ENCODE measurements at regions not wholly inside any gene's neighbourhood (a gene's known extent, or its start where the extent isn't known, plus 50 kb on each side); places are given as distances from the start of the nearest gene placed in this dataset.

DNA sequence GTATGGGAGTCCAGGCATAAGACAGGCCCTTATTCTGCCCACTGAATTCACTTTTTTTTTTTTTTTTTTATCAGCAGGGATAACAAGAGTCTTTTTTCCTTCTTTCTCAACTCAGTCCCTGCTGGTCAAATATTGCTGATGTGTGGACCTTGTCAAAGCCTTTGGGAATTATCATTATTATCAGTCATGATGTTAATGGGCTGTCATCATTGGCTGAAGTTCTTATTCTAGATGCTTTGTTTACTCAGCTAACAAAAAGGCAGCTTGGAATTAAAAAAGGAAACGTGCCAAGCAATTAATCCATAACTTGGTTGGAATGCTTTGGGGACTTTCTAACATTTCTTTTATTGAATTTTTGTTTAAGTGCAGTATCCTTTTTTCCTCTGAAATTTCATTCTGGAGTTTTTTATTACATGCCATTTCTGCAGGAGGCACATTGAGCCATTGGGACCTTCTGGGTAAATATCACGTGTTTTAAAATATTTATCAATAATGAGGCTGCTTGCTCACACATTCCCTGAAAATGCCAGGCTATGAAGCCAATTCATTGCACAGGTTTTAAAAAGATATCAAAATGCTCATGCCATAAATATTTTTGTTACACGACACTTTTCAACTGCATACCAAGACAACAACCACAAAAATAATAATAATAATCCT is 246.3 kb downstream of the TXNL1 start:
- DNase-seq (ENCODE audit: low read depth), result no peak
- H3K4me3 ChIP-seq (ENCODE audit: low read depth, low read length), result no peak overlapping the region

- no peak overlapping the region for H3K4me3 ChIP-seq (ENCODE audit: low read depth, low read length)
- no peak for DNase-seq (ENCODE audit: low read depth)
Measured at GRCh38 chr18:56390626-56391025, 247.8 kb downstream of the TXNL1 start.

DNA sequence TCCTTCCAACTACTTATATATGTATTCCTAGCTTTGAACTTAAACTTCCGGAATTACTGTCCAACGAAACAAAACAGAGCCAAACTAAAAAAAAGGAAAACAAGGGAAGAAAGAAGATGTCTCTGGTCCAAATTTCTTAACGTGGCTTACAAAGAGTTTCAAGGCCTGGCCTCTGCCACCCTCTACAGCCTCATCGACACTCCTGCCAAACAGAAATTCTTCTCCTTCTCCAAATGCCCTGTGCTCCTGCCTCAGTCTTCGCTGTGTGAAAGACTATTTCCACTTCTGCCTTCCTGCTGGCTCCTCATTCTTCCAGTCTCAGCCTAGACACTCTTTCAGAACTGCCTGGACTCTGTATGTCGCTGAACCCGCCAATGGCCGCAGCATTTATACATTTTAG is 249.2 kb downstream of the TXNL1 start:
- no peak overlapping the region for H3K4me3 ChIP-seq (ENCODE audit: low read depth, low read length)
- no peak for DNase-seq (ENCODE audit: low read depth)

- no peak overlapping the region for H3K4me3 ChIP-seq (ENCODE audit: low read depth, low read length)
- no peak for DNase-seq (ENCODE audit: low read depth)
Measured at GRCh38 chr18:56388571-56388970, 249.8 kb downstream of the TXNL1 start.

- H3K4me3 ChIP-seq (ENCODE audit: low read depth, low read length), result no peak overlapping the region
- no peak for DNase-seq (ENCODE audit: low read depth)
Measured at GRCh38 chr18:56386856-56387255, 251.5 kb downstream of the TXNL1 start.

- no peak overlapping the region for H3K4me3 ChIP-seq (ENCODE audit: low read depth, low read length)
- DNase-seq (ENCODE audit: low read depth), result no peak
Measured at GRCh38 chr18:56383349-56383748, 255.0 kb downstream of the TXNL1 start.

GRCh38 chr18:56382541-56382940 is 255.9 kb downstream of the TXNL1 start:
- no peak overlapping the region for H3K4me3 ChIP-seq (ENCODE audit: low read depth, low read length)
- DNase-seq (ENCODE audit: low read depth), result no peak

GRCh38 chr18:56381196-56381595 is 257.2 kb downstream of the TXNL1 start:
- no peak overlapping the region for H3K4me3 ChIP-seq (ENCODE audit: low read depth, low read length)
- DNase-seq (ENCODE audit: low read depth), result no peak

DNA sequence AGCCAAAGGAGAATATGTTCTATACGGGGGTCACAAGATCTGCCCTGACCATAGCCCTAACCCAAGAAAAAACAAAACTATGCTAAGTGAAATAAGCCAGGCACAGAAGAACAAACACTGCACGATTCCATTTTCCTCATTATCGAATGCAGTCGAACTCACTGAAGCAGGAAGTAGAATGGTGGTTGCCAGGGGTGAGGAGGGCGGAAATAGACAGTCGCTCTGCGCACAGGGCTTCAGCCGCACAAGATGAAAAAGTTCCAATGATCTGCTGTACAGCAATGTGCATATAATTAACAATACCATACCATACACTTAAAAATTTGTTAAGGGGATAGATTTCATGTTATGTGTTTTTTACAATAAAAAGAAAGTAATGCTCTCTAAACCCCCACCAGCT is 257.7 kb downstream of the TXNL1 start:
- no peak overlapping the region for H3K4me3 ChIP-seq (ENCODE audit: low read depth, low read length)
- no peak for DNase-seq (ENCODE audit: low read depth)

DNA sequence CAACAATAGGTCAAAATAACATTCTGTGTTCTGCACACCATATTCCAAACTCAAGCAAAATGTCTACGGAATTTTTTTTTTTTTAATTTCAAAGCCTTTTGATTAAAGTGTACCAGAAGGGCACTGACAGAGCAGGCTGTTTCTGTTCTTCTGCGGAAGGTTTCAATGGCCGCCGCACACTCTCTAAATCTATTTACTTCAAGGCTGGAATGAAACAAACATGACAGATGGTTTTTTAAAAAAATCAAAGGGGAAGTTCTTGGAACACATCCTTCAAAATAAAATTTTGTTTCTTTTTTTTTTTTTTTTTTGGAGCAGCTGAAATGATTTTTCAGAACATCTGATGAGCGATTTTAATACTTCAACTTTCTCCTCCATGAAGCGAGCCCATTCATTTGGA is 259.1 kb downstream of the TXNL1 start:
- no peak overlapping the region for H3K4me3 ChIP-seq (ENCODE audit: low read depth, low read length)
- DNase-seq (ENCODE audit: low read depth), result no peak

GRCh38 chr18:56377231-56377630 is 261.2 kb downstream of the TXNL1 start:
- H3K4me3 ChIP-seq (ENCODE audit: low read depth, low read length), result no peak overlapping the region
- DNase-seq (ENCODE audit: low read depth), result no peak

DNA sequence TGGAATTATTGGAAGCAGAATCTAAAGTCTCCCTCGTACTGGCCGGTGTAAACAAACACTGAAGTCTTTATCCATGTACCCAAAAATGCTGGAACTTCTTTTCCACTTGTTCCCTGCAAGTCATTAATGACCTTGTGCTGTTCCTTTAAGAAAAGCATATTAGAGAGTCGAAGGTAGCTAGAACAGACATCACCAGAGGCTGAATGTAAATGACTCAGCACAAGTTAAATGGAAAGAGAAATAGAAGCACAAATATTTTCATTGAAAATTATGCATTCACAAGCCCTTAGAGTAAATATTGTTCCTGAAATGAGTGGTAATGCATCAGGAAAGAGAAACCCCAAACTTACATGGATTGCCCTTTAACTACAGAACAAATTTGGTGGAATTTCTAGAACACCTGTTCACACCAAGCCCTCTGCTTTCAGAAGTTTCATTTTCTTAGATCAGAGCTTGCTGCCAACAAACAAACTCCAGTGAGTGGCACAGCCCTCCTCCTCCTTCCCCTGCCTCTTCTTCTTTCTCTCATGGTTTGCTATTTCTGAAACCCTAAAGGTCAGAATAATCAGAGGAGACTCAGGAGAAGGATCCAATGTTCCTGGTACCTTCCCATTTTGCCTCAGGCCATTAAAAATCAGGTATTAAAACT is 264.3 kb downstream of the TXNL1 start:
- DNase-seq (ENCODE audit: low read depth), result no peak
- H3K4me3 ChIP-seq (ENCODE audit: low read depth, low read length), result no peak overlapping the region

DNA sequence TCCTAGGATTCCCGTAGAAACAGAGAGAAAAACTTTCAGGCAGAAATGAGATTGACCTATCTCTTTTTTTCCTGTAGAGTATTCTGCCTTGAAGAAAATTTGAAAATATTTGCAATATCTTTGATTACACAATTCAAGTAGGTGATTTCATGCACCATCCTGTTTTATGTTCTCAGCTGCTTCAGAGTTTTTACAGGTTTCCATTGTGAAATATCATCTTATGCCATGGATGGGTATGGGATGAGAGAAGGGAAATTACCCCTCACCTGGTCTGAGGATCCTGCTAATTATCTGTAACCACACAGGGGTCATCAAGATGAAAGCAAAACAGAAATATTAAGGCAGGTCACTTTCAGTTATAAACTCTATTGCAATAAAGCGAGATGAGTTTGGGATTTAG is 264.8 kb downstream of the TXNL1 start:
- no peak for DNase-seq (ENCODE audit: low read depth)
- no peak overlapping the region for H3K4me3 ChIP-seq (ENCODE audit: low read depth, low read length)

DNA sequence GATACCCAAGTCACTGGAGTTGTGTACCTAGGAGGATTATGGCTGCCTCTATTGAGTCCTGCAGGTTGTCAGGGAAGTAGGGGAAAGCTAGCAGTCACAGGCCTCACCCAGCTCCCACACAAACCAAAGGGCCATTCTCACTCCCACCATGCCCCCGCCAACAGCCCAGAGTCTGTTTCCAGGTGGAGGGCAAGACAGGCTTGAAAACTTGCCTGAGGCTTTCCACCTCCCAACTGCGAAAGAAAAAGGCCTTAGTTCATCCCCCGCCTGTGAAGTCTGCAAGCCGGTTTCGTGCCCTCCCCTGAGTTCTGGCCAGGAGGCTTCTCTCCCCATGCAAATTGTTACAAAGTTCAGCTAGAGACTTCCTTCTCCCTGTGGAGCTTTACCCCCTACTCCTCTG is 270.3 kb downstream of the TXNL1 start:
- no peak overlapping the region for H3K4me3 ChIP-seq (ENCODE audit: low read depth, low read length)
- DNase-seq (ENCODE audit: low read depth), result no peak

- DNase-seq (ENCODE audit: low read depth), result no peak
- no peak overlapping the region for H3K4me3 ChIP-seq (ENCODE audit: low read depth, low read length)
Measured at GRCh38 chr18:56358608-56359280, 279.6 kb downstream of the TXNL1 start.

- DNase-seq (ENCODE audit: low read depth), result no peak
- H3K4me3 ChIP-seq (ENCODE audit: low read depth, low read length), result no peak overlapping the region
Measured at GRCh38 chr18:56353663-56354260, 284.6 kb downstream of the TXNL1 start.

DNA sequence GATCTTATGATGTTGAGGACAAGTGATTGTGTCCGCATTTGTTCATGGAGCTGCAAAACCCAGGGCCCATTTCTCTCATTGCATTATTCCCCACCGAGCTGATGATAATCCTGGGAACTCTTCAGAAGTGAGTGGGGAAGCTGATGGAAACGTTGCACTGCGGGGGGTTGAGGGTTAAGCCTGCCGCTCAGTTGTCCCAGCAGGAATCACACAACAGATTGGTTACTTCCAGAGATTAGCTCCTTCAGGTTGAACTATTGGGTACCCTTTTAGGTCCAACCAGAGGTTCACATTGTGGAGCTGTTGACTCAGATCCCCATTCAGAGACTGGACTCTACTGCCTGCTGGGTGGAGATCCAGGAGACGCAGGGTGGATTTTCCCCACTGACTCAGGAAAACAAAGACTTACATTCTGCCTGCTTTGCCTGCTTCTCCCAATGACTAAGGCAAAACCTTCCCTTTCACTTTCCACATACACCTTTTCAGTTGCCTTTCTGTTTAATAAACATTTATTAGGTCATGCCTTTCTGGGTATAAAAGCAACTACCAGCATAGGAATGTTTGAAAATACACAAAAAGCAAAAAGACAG is 286.4 kb downstream of the TXNL1 start:
- H3K4me3 ChIP-seq (ENCODE audit: low read depth, low read length), result no peak overlapping the region
- DNase-seq (ENCODE audit: low read depth), result no peak

DNA sequence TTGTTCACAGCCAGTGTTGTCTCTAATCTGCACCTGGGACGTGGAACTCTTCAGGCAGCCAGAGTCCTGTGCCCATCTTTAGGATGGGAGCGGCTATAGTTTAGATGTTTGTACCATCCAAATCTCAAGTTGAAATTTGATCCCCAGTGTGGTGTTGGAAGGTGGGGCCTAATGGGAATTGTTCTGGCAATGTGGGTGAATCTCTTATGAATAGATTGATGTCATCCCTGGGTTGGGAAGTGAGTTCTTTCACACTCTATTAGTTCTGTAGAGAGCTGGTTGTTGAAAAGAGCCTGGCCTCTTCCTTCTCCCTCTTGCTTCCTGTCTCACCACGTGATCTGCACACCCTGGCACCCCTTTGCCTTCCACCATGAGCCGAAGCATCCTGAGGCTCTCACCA is 300.9 kb downstream of the TXNL1 start:
- no peak for DNase-seq (ENCODE audit: low read depth)
- H3K4me3 ChIP-seq (ENCODE audit: low read depth, low read length), result no peak overlapping the region

GRCh38 chr18:56333839-56334238 is 304.6 kb downstream of the TXNL1 start:
- H3K4me3 ChIP-seq (ENCODE audit: low read depth, low read length), result no peak overlapping the region
- no peak for DNase-seq (ENCODE audit: low read depth)

- no peak for DNase-seq (ENCODE audit: low read depth)
- H3K4me3 ChIP-seq (ENCODE audit: low read depth, low read length), result no peak overlapping the region
Measured at GRCh38 chr18:56333146-56333545, 305.2 kb downstream of the TXNL1 start.

Measured in skeletal muscle cell (primary cell).